Mesendoderm (in vitro differentiated cells): ENCODE measurements at regions not wholly inside any gene's neighbourhood (a gene's known extent, or its start where the extent isn't known, plus 50 kb on each side); places are given as distances from the start of the nearest gene placed in this dataset.

Experiments used
- DNase-seq: peaks from one replicate; pipeline ENCODE4 v3.0.0; 2013
- H2AK5ac ChIP-seq: 2 replicates; pipeline ENCODE4 v1.6.1; 2013; ENCODE audit warnings: low read length, inconsistent platforms
- H2BK120ac ChIP-seq: 2 replicates; pipeline ENCODE4 v1.6.1; 2013; ENCODE audit warnings: low read depth, mild to moderate bottlenecking, low read length, moderate library complexity, mixed read lengths
- H2BK15ac ChIP-seq: replicated peaks from 2 replicates; pipeline ENCODE4 v1.6.1; 2013; ENCODE audit warnings: low read depth, mild to moderate bottlenecking, moderate library complexity
- H2BK5ac ChIP-seq: 2 replicates; pipeline ENCODE4 v1.6.1; 2013; ENCODE audit warnings: low read length, inconsistent platforms
- H3K18ac ChIP-seq: 2 replicates; pipeline ENCODE4 v1.6.1; 2013; ENCODE audit warnings: mild to moderate bottlenecking, low read length, mixed read lengths
- H3K23ac ChIP-seq: one replicate; pipeline ENCODE4 v1.6.1; 2013; ENCODE audit warnings: low read length
- H3K27ac ChIP-seq: 2 replicates; pipeline ENCODE4 v1.5.1; 2013; ENCODE audit warnings: low read depth, mild to moderate bottlenecking, inconsistent platforms, low read length, moderate library complexity
- H3K27me3 ChIP-seq: 2 replicates; pipeline ENCODE4 v1.6.1; 2013; ENCODE audit warnings: low read length, control low read depth, mild to moderate bottlenecking, inconsistent platforms; ENCODE audit not compliant: insufficient read depth, poor library complexity
- H3K36me3 ChIP-seq: 2 replicates; pipeline ENCODE4 v1.6.1; 2013; ENCODE audit warnings: low read length, inconsistent platforms; ENCODE audit not compliant: control insufficient read depth, insufficient read depth
- H3K4ac ChIP-seq: one replicate; pipeline ENCODE4 v1.6.1; 2013; ENCODE audit warnings: low read depth, mild to moderate bottlenecking, low read length, moderate library complexity
- H3K4me1 ChIP-seq: 2 replicates; pipeline ENCODE4 v1.6.1; 2013; ENCODE audit warnings: low read depth, low read length, inconsistent platforms; ENCODE audit not compliant: control insufficient read depth
- H3K4me2 ChIP-seq: 2 replicates; pipeline ENCODE4 v1.6.1; 2013; ENCODE audit warnings: low read length
- H3K4me3 ChIP-seq: 2 replicates; pipeline ENCODE4 v1.5.1; 2013; ENCODE audit warnings: mild to moderate bottlenecking, low read length
- H3K56ac ChIP-seq: one replicate; pipeline ENCODE4 v1.6.1; 2013; ENCODE audit warnings: low read length
- H3K79me1 ChIP-seq: 2 replicates; pipeline ENCODE4 v1.6.1; 2013; ENCODE audit warnings: low read length, inconsistent platforms
- H3K79me2 ChIP-seq: 2 replicates; pipeline ENCODE4 v1.6.1; 2013; ENCODE audit warnings: mild to moderate bottlenecking, low read length; ENCODE audit not compliant: control insufficient read depth, insufficient read depth
- H3K9ac ChIP-seq: 2 replicates; pipeline ENCODE4 v1.6.1; 2013; ENCODE audit warnings: low read length, inconsistent platforms
- H4K5ac ChIP-seq: one replicate; pipeline ENCODE4 v1.6.1; 2013; ENCODE audit warnings: low read length
- H4K8ac ChIP-seq: one replicate; pipeline ENCODE4 v1.6.1; 2013; ENCODE audit warnings: low read depth, mild to moderate bottlenecking, control low read depth, low read length, moderate library complexity
- WGBS: extraction: QIAGEN DNeasy Blood & Tissue Kit; methylation state at CpG from one replicate; pipeline ENCODE4 v1.1.7; 2013; ENCODE audit warnings: low lambda C conversion rate, missing lambda C conversion rate; ENCODE audit not compliant: insufficient coverage; ENCODE audit errors: extremely low coverage; 5-methylcytosine and 5-hydroxymethylcytosine counted together

DNA sequence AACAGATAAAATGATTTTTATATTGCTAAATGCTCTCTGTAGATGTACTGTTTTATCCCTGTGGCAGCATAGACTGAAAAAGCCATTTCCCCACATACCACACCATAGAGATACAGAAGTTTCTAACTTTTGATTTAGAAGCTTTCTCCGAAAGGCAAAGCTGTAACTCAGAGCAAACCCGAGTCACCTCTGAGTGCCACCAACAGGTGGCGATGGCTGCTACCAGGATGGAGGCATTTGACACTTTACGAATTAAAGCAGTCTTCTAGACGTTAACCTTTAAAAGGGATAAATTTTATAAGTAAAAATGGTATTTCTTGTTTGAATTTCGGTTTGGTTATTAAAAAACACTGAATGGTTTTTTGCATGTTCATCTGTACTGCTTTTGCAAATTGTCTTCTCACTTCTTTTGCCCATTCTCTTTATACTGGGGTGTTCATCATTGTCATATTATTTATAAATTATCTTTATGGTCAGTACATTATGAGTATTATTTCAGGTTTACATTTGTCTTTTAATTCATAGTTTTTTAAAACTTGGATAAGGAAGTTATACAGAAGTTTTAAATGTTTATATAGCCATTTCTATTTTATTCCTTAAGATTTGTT is 201.0 kb upstream of the CEP162 start:
- DNase-seq: peak; percentile 53
- H3K79me1 ChIP-seq: no peaks in the 10 kb centered on the region
- no peak overlapping the region for H3K18ac ChIP-seq
- no peak overlapping the region for H2BK15ac ChIP-seq
- H3K4me2 ChIP-seq: no peak overlapping the region
- H3K36me3 ChIP-seq: no peaks in the 10 kb centered on the region
- H3K9ac ChIP-seq: no peak overlapping the region
- no peak overlapping the region for H3K4ac ChIP-seq
- H2BK5ac ChIP-seq: no peak overlapping the region
- H3K4me1 ChIP-seq: no peaks in the 10 kb centered on the region
- H2AK5ac ChIP-seq: no peak overlapping the region
- 100% methylated on average over 1 of the region's 6 CpGs for WGBS
- no peak overlapping the region for H3K4me3 ChIP-seq
- no peak overlapping the region for H4K5ac ChIP-seq
- H3K27ac ChIP-seq: no peak overlapping the region
- no peak overlapping the region for H3K56ac ChIP-seq
- no peak overlapping the region for H2BK120ac ChIP-seq
- H3K79me2 ChIP-seq: no peaks in the 10 kb centered on the region
- no peak overlapping the region for H4K8ac ChIP-seq
- no peaks in the 10 kb centered on the region for H3K27me3 ChIP-seq
- no peak overlapping the region for H3K23ac ChIP-seq

DNA sequence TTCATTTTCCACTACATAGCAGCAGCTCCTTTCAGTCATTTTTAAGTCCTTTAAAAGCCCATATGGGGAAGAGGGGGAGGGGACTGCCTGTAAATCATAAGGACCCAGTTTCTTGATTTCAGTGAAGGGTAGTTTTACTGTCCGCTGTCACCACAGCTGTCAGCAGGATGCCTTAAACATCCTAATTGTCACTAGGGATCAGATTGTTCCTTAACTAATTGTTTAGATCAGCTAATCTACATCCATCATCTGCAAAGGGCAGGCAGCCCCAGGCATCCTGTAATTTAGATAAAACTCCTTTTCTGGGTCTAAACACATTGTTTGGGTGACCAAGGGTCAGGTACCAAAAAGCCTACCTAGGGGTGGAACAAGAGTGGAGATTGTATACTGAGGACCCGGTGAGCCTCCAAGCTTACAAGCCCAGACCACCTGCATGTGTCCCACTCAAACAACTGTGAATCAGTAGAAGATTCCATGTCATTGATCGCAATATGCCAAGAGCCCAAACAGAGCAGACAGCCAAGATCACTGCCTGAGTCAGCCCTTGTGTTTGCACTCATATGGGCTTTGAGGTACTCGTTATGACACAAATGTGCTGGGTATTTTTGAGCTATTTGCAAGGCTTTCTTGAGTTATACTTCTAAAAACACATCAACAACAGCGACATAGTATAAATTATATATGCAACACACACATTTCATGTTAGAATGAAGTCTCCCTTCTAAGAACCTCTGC is 198.7 kb upstream of the CEP162 start:
- DNase-seq: peak; percentile 53
- H3K4me3 ChIP-seq: no peak overlapping the region
- H3K18ac ChIP-seq: no peak overlapping the region
- H3K4ac ChIP-seq: no peak overlapping the region
- H3K27ac ChIP-seq: no peak overlapping the region
- H2AK5ac ChIP-seq: no peak overlapping the region
- no peak overlapping the region for H2BK120ac ChIP-seq
- H3K23ac ChIP-seq: no peak overlapping the region
- H3K79me2 ChIP-seq: no peaks in the 10 kb centered on the region
- no peak overlapping the region for H3K4me2 ChIP-seq
- H3K4me1 ChIP-seq: no peaks in the 10 kb centered on the region
- no peaks in the 10 kb centered on the region for H3K36me3 ChIP-seq
- H3K79me1 ChIP-seq: no peaks in the 10 kb centered on the region
- no peak overlapping the region for H2BK15ac ChIP-seq
- H2BK5ac ChIP-seq: no peak overlapping the region
- WGBS: no CpG with 5 or more reads among the region's 5 CpGs
- H3K9ac ChIP-seq: no peak overlapping the region
- no peak overlapping the region for H3K56ac ChIP-seq
- H4K8ac ChIP-seq: no peak overlapping the region
- no peak overlapping the region for H4K5ac ChIP-seq
- no peaks in the 10 kb centered on the region for H3K27me3 ChIP-seq

DNA sequence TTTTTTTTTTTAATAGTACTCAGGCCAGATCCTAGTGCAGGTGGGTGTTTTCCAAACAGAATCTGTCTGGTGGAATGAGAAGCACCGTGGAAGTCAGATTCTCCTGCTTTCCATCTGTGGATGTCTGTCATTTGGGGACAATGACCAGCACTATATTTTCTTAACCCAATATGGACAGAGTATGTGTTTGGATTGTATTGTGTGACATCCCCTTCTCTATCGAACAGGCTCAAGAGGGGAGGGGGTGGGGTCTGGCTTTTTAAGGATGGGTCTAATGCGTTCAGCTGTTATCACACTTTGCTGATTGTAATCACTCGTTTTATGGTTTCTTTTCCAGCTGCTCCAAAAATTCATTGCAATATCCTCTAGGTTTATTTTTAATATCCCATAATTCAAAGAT is 197.5 kb upstream of the CEP162 start:
- H3K4me2 ChIP-seq: no peak overlapping the region
- DNase-seq: no peak
- H3K9ac ChIP-seq: no peak overlapping the region
- no peak overlapping the region for H2BK15ac ChIP-seq
- H3K4ac ChIP-seq: no peak overlapping the region
- H3K4me1 ChIP-seq: no peaks in the 10 kb centered on the region
- no peaks in the 10 kb centered on the region for H3K79me1 ChIP-seq
- no peak overlapping the region for H3K27ac ChIP-seq
- H3K79me2 ChIP-seq: no peaks in the 10 kb centered on the region
- H2AK5ac ChIP-seq: no peak overlapping the region
- H4K8ac ChIP-seq: no peak overlapping the region
- no CpG with 5 or more reads among the region's 4 CpGs for WGBS
- H3K36me3 ChIP-seq: no peaks in the 10 kb centered on the region
- H2BK5ac ChIP-seq: no peak overlapping the region
- H3K56ac ChIP-seq: no peak overlapping the region
- no peak overlapping the region for H3K18ac ChIP-seq
- H3K27me3 ChIP-seq: no peaks in the 10 kb centered on the region
- no peak overlapping the region for H3K4me3 ChIP-seq
- no peak overlapping the region for H2BK120ac ChIP-seq
- no peak overlapping the region for H3K23ac ChIP-seq
- no peak overlapping the region for H4K5ac ChIP-seq

DNA sequence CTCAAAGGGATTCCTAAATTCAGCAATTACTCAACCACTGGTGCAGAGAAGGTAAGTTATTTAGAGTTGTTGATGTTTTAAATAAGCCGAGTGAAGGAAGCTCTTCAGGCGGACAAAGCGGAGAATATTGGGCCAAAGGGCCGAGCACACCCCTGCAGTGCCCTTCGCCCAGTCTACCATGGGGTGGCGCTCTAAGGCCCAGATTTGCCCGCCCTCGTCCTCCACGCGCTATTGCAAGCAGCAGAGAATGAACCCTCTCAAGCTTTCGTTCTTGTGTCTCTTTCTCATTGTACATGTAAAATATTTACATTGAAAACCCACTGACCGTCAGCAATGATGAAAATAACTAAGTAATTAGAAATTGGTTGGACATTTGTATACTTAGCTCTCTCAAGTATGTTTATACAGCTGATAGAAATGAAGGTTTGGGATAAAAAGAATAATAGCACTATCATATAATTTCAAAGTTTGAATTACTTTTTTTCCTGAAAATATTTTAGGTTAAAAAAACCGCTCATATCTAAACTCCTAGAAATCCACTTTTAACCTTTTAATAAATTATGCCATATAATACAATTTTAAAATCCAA is 195.0 kb upstream of the CEP162 start:
- Histone ChIP-seq H3K79me2 (no peaks in the 10 kb centered on the region), H3K4me1 (no peaks in the 10 kb centered on the region), H2BK120ac (no peak overlapping the region), H4K5ac (no peak overlapping the region), H3K18ac (no peak overlapping the region), H3K36me3 (no peaks in the 10 kb centered on the region), H2AK5ac (no peak overlapping the region), H3K23ac (no peak overlapping the region), H3K27ac (no peak overlapping the region), H3K4ac (no peak overlapping the region), H2BK5ac (no peak overlapping the region), H3K79me1 (no peaks in the 10 kb centered on the region), H3K9ac (no peak overlapping the region), H4K8ac (no peak overlapping the region), H3K27me3 (no peaks in the 10 kb centered on the region), H3K4me3 (no peak overlapping the region), H2BK15ac (no peak overlapping the region), H3K56ac (peak overlapping the region; percentile 25), H3K4me2 (no peak overlapping the region)
- DNase-seq: peak; percentile 66
- no CpG with 5 or more reads among the region's 13 CpGs for WGBS

DNA sequence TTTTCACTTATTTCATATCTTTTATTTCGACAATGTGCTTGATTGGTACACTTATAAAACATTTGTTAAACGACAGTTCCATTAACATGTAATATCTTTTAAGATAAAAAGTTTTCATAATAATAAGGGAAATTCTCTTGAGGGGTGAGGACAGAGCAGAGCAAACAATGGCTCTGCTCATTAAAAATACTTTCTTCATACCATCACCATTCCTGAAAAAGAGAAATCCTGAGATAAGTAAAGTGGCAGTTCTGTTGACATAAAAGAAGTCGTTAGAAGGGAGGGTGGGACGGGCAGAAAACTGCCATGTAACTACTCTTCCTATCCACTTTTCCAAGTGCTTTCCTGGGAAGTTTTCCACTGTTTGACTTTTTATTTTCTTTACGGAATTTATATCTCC is 193.6 kb upstream of the CEP162 start:
- H3K4me2 ChIP-seq: no peak overlapping the region
- no peak overlapping the region for H3K9ac ChIP-seq
- H2BK15ac ChIP-seq: no peak overlapping the region
- DNase-seq: no peak
- no peak overlapping the region for H2AK5ac ChIP-seq
- no peaks in the 10 kb centered on the region for H3K36me3 ChIP-seq
- no peaks in the 10 kb centered on the region for H3K79me2 ChIP-seq
- no peak overlapping the region for H3K56ac ChIP-seq
- H2BK5ac ChIP-seq: no peak overlapping the region
- no CpG with 5 or more reads among the region's 5 CpGs for WGBS
- no peak overlapping the region for H3K18ac ChIP-seq
- no peak overlapping the region for H3K4ac ChIP-seq
- no peak overlapping the region for H2BK120ac ChIP-seq
- H3K4me1 ChIP-seq: no peaks in the 10 kb centered on the region
- no peak overlapping the region for H3K23ac ChIP-seq
- no peak overlapping the region for H4K5ac ChIP-seq
- H3K4me3 ChIP-seq: no peak overlapping the region
- H3K27me3 ChIP-seq: no peaks in the 10 kb centered on the region
- no peak overlapping the region for H3K27ac ChIP-seq
- no peak overlapping the region for H4K8ac ChIP-seq
- no peaks in the 10 kb centered on the region for H3K79me1 ChIP-seq
